ENCODE measurements at regions not wholly inside any gene's neighbourhood (a gene's known extent, or its start where the extent isn't known, plus 50 kb on each side); places are given as distances from the start of the nearest gene placed in this dataset.

DNA sequence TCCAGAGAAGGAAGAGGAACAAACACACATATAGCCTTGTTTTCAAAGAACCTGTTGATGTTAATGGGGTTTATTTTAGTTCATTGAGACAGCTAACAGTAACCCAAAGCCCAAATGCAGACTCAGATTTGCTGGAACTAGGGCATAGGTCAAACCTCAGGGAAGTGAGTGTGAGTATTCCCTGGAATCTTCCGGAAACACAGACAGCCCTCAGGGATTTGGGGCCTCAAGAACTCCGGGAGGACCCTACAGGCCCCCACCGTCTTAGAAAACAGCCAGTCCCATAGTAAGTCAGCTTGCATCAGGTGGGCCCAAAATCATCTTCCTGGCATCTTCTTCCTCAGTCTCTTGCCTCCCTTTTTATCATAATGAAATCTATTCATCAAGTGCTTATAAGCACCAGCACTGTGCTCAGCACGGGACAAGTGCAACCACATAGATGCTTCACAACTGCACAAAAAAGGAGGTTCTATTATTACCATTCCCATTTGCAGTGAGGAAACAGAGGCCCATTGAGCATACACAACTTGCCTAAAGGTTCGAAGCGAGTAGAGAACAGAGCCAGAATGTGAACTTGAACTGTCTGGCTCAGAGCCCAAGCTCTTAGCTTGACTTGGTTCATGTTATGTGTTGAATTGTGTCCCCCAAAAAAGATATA, 50.2 kb upstream of the BCL11A start:
- ATAC-seq (ENCODE audit: insufficient read depth, low read depth) = no peak

DNA sequence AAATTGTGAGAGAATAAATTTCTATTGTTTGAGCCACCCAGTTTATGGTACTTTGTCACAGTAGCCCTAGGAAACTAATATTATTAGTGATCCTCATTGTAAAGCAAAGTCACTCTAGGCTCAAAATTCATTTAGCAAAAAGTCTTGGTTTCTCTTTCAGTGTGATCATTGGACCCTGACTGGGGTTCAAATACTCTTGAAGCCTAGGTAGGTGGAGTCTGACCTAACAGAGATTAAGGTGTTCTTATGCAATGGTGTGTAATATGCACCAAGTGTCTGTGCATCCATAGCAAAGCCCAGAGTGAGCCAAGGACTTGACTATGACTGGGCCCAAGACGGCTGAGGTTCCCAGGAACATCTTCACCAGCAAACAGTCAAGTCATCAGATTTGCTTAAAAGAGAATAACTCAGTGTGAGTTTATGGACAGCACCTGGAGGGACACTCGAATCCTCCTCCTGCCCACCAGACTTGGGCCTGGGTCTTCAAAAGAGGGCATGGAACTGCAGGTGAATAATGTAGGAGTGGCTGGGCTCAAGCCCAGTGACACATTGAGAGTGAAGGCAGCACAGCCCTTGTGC, 51.1 kb upstream of the BCL11A start:
- ATAC-seq (ENCODE audit: insufficient read depth, low read depth) (no peak), DNase-seq (no peak)
- Histone ChIP-seq H3K9me3 (ENCODE audit: insufficient read depth, low read length, severe bottlenecking) (no peaks in the 10 kb centered on the region), H3K4me3 (ENCODE audit: low read depth in 1 of 2, low read length in 2 of 2) (no peak overlapping the region), H4K20me1 (ENCODE audit: insufficient read depth, low read length) (no peaks in the 10 kb centered on the region), H3K27ac (ENCODE audit: low read length) (no peak overlapping the region), H3K9ac (ENCODE audit: low read depth, low read length) (no peak overlapping the region), H3K27me3 (ENCODE audit: insufficient read depth, low read length, poor library complexity) (no peaks in the 10 kb centered on the region), H3K4me2 (ENCODE audit: insufficient read depth, low read length) (no peak overlapping the region), H3K4me1 (ENCODE audit: insufficient read depth, low read length) (no peaks in the 10 kb centered on the region), H3K79me2 (ENCODE audit: insufficient read depth, low read length) (no peaks in the 10 kb centered on the region), H3K36me3 (ENCODE audit: insufficient read depth, low read length) (no peaks in the 10 kb centered on the region), H2AFZ (ENCODE audit: low read depth, low read length) (no peak overlapping the region)
- TF ChIP-seq, protein P1, sequence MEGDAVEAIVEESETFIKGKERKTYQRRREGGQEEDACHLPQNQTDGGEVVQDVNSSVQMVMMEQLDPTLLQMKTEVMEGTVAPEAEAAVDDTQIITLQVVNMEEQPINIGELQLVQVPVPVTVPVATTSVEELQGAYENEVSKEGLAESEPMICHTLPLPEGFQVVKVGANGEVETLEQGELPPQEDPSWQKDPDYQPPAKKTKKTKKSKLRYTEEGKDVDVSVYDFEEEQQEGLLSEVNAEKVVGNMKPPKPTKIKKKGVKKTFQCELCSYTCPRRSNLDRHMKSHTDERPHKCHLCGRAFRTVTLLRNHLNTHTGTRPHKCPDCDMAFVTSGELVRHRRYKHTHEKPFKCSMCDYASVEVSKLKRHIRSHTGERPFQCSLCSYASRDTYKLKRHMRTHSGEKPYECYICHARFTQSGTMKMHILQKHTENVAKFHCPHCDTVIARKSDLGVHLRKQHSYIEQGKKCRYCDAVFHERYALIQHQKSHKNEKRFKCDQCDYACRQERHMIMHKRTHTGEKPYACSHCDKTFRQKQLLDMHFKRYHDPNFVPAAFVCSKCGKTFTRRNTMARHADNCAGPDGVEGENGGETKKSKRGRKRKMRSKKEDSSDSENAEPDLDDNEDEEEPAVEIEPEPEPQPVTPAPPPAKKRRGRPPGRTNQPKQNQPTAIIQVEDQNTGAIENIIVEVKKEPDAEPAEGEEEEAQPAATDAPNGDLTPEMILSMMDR (IDR thresholded peaks at IDR 0.05; ENCODE audit: borderline replicate concordance, extremely low read depth, low read length, poor library complexity, severe bottlenecking) = no peak
- no peak for TF ChIP-seq EZH2 (IDR thresholded peaks at IDR 0.05; ENCODE audit: borderline replicate concordance, low read depth, low read length, severe bottlenecking)

More for the DNA sequence above, 50.2 kb upstream of the BCL11A start:
- DNase-seq = no peak
- no peak overlapping the region for H3K9ac ChIP-seq (ENCODE audit: low read depth, low read length)
- no peaks in the 10 kb centered on the region for H4K20me1 ChIP-seq (ENCODE audit: insufficient read depth, low read length)
- no peak overlapping the region for H3K27ac ChIP-seq (ENCODE audit: low read length)
- TF ChIP-seq EZH2 (IDR thresholded peaks at IDR 0.05; ENCODE audit: borderline replicate concordance, low read depth, low read length, severe bottlenecking) = no peak
- TF ChIP-seq, protein P1 (IDR thresholded peaks at IDR 0.05; ENCODE audit: borderline replicate concordance, extremely low read depth, low read length, poor library complexity, severe bottlenecking) = no peak
- no peaks in the 10 kb centered on the region for H3K4me1 ChIP-seq (ENCODE audit: insufficient read depth, low read length)
- no peaks in the 10 kb centered on the region for H3K9me3 ChIP-seq (ENCODE audit: insufficient read depth, low read length, severe bottlenecking)
- H3K4me3 ChIP-seq (ENCODE audit: low read depth in 1 of 2, low read length in 2 of 2) = no peak overlapping the region
- H2AFZ ChIP-seq (ENCODE audit: low read depth, low read length) = no peak overlapping the region
- H3K79me2 ChIP-seq (ENCODE audit: insufficient read depth, low read length) = no peaks in the 10 kb centered on the region
- H3K36me3 ChIP-seq (ENCODE audit: insufficient read depth, low read length) = no peaks in the 10 kb centered on the region
- no peaks in the 10 kb centered on the region for H3K27me3 ChIP-seq (ENCODE audit: insufficient read depth, low read length, poor library complexity)
- H3K4me2 ChIP-seq (ENCODE audit: insufficient read depth, low read length) = no peak overlapping the region

DNA sequence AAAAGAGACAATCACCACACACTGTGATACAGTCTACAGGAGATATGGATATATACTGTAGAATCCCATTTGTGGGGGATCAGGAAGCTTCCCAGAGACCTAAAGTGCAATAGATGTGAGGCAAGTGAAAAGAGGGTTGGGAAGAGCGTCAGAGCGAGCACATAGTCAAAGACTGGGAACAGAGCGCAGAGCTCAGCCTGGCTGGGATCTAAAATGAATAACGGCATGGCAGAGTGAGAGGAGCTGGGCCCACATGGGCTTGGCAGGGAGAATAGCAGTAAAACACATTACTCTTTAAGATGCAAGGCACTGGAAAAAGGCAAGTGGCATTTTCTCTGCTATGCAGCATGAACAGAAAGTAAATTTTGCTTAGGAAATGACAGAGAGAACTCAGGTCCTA, 52.4 kb upstream of the BCL11A start:
- no peak overlapping the region for H2AFZ ChIP-seq (ENCODE audit: low read depth, low read length)
- ATAC-seq (ENCODE audit: insufficient read depth, low read depth) = no peak
- TF ChIP-seq, protein P1 (IDR thresholded peaks at IDR 0.05; ENCODE audit: borderline replicate concordance, extremely low read depth, low read length, poor library complexity, severe bottlenecking) = no peak
- TF ChIP-seq EZH2 (IDR thresholded peaks at IDR 0.05; ENCODE audit: borderline replicate concordance, low read depth, low read length, severe bottlenecking) = no peak
- H3K79me2 ChIP-seq (ENCODE audit: insufficient read depth, low read length) = no peaks in the 10 kb centered on the region
- peaks cover 3% of the 10 kb centered on the region for H3K27me3 ChIP-seq (ENCODE audit: insufficient read depth, low read length, poor library complexity)
- H3K9me3 ChIP-seq (ENCODE audit: insufficient read depth, low read length, severe bottlenecking) = no peaks in the 10 kb centered on the region
- no peaks in the 10 kb centered on the region for H3K4me1 ChIP-seq (ENCODE audit: insufficient read depth, low read length)
- no peak overlapping the region for H3K4me3 ChIP-seq (ENCODE audit: low read depth in 1 of 2, low read length in 2 of 2)
- H3K27ac ChIP-seq (ENCODE audit: low read length) = no peak overlapping the region
- no peak for DNase-seq
- no peak overlapping the region for H3K4me2 ChIP-seq (ENCODE audit: insufficient read depth, low read length)
- H4K20me1 ChIP-seq (ENCODE audit: insufficient read depth, low read length) = no peaks in the 10 kb centered on the region
- H3K9ac ChIP-seq (ENCODE audit: low read depth, low read length) = no peak overlapping the region
- no peaks in the 10 kb centered on the region for H3K36me3 ChIP-seq (ENCODE audit: insufficient read depth, low read length)
